PFSK-1 (cell line): ENCODE measurements at regions not wholly inside any gene's neighbourhood (a gene's known extent, or its start where the extent isn't known, plus 50 kb on each side); places are given as distances from the start of the nearest gene placed in this dataset.

ENCODE experiments used
- FOXP2 ChIP-seq: optimal IDR thresholded peaks from 2 replicates; pipeline ENCODE3; 2011; ENCODE audit warnings: borderline replicate concordance, control low read depth, inconsistent platforms; ENCODE audit not compliant: insufficient read depth; ENCODE audit errors: extremely low read length, extremely low read depth
- POLR2AphosphoS5 ChIP-seq: IDR thresholded peaks from 2 replicates; pipeline ENCODE4 v1.6.1; 2012; ENCODE audit warnings: low read depth, mild to moderate bottlenecking, control low read depth, low read length, moderate library complexity
- REST ChIP-seq, 2 experiments: IDR thresholded peaks; 2 replicates each; pipeline versions ENCODE4 v1.6.1 to v1.8.0; 2011 to 2012; ENCODE audit warnings: low read depth in 2 of 2, low read length in 2 of 2, control low read depth in 1 of 2, inconsistent platforms in 1 of 2, mild to moderate bottlenecking in 1 of 2, moderate library complexity in 1 of 2; ENCODE audit not compliant: insufficient read depth in 1 of 2
- SIN3A ChIP-seq: IDR thresholded peaks from 2 replicates; pipeline ENCODE4 v1.6.1; 2012; ENCODE audit warnings: mild to moderate bottlenecking, low read length, moderate library complexity, borderline replicate concordance; ENCODE audit not compliant: insufficient read depth
- TAF1 ChIP-seq: IDR thresholded peaks from 2 replicates; pipeline ENCODE4 v1.6.1; 2012; ENCODE audit warnings: low read length, control low read depth, borderline replicate concordance; ENCODE audit not compliant: insufficient read depth

- TF ChIP-seq FOXP2 (no peak), SIN3A (no peak), TAF1 (no peak), POLR2AphosphoS5 (no peak)
Observed at GRCh38 chr3:159246385-159246784, 444.5 kb downstream of the MFSD1 start.

GRCh38 chr3:159249472-159250174, 447.8 kb downstream of the MFSD1 start:
- no peak for TF ChIP-seq FOXP2
- TF ChIP-seq REST (IDR thresholded peaks at IDR 0.05; ENCODE audit: insufficient read depth in 1 of 2, low read depth in 2 of 2, low read length in 2 of 2): no peak
- no peak for TF ChIP-seq TAF1
- TF ChIP-seq SIN3A: no peak
- TF ChIP-seq POLR2AphosphoS5: no peak

GRCh38 chr3:159250961-159251360, 449.1 kb downstream of the MFSD1 start:
- TF ChIP-seq SIN3A (no peak), TAF1 (no peak), FOXP2 (no peak), POLR2AphosphoS5 (no peak), REST (IDR thresholded peaks at IDR 0.05; ENCODE audit: insufficient read depth in 1 of 2, low read depth in 2 of 2, low read length in 2 of 2) (no peak)

GRCh38 chr3:159252274-159252673, 450.4 kb downstream of the MFSD1 start:
- TF ChIP-seq SIN3A (no peak), FOXP2 (no peak), TAF1 (no peak), REST (IDR thresholded peaks at IDR 0.05; ENCODE audit: insufficient read depth in 1 of 2, low read depth in 2 of 2, low read length in 2 of 2) (no peak), POLR2AphosphoS5 (no peak)

- TF ChIP-seq REST (IDR thresholded peaks at IDR 0.05; ENCODE audit: insufficient read depth in 1 of 2, low read depth in 2 of 2, low read length in 2 of 2) (no peak), FOXP2 (no peak), TAF1 (no peak), SIN3A (no peak), POLR2AphosphoS5 (no peak)
Observed at GRCh38 chr3:159252772-159253384, 451.0 kb downstream of the MFSD1 start.
